Esophagus (tissue), 2 donors: ENCODE measurements at regions not wholly inside any gene's neighbourhood (a gene's known extent, or its start where the extent isn't known, plus 50 kb on each side); places are given as distances from the start of the nearest gene placed in this dataset.
A peak's percentile ranks its signal among the peaks of the same experiment; 100 is the strongest.

ENCODE experiments used
- H3K27ac ChIP-seq, 2 donors: one replicate each; pipeline ENCODE4 v1.5.1; 2013; ENCODE audit warnings: low read depth in 2 of 2, mild to moderate bottlenecking in 2 of 2, inconsistent platforms in 1 of 2, low read length in 1 of 2, moderate library complexity in 1 of 2
- H3K27me3 ChIP-seq, 2 donors: one replicate each; pipeline ENCODE4 v1.6.1; 2013; ENCODE audit warnings: low read length in 2 of 2, control low read depth in 1 of 2, mild to moderate bottlenecking in 1 of 2; ENCODE audit not compliant: insufficient read depth in 2 of 2, control insufficient read depth in 1 of 2
- H3K36me3 ChIP-seq, 2 donors: one replicate each; pipeline ENCODE4 v1.6.1; 2013; ENCODE audit warnings: low read length in 1 of 2; ENCODE audit not compliant: control insufficient read depth in 2 of 2, insufficient read depth in 2 of 2
- H3K4me1 ChIP-seq, 2 donors: one replicate each; pipeline ENCODE4 v1.6.1; 2013; ENCODE audit warnings: low read length in 1 of 2; ENCODE audit not compliant: control insufficient read depth in 2 of 2, insufficient read depth in 2 of 2
- H3K4me3 ChIP-seq, 2 donors: one replicate each; pipeline ENCODE4 v1.5.1; 2013; ENCODE audit warnings: low read length in 2 of 2, mild to moderate bottlenecking in 2 of 2, low read depth in 1 of 2, moderate library complexity in 1 of 2
- H3K9me3 ChIP-seq, 2 donors: one replicate each; pipeline ENCODE4 v1.6.1; 2013; ENCODE audit warnings: mild to moderate bottlenecking in 2 of 2, low read depth in 1 of 2, low read length in 1 of 2, moderate library complexity in 1 of 2; ENCODE audit not compliant: control insufficient read depth in 2 of 2, insufficient read depth in 1 of 2
- WGBS, 2 donors: extraction: QIAGEN DNeasy Blood & Tissue Kit; methylation state at CpG; one replicate each; pipeline ENCODE4 v1.1.7; 2013; 5-methylcytosine and 5-hydroxymethylcytosine counted together
- donor health status: healthy with polysubstance abuse.
- donor health status: Bipolar disorder and iron deficiency.

- Histone ChIP-seq H3K36me3 (no peaks in the 10 kb centered on the region), H3K27me3 (no peaks in the 10 kb centered on the region), H3K9me3 (no peaks in the 10 kb centered on the region), H3K27ac (no peak overlapping the region), H3K4me1 (no peaks in the 10 kb centered on the region), H3K4me3 (no peak overlapping the region)
- WGBS, 2 donors: 78 to 87% methylated on average over 2 of the region's 2 CpGs
These were observed 1257.4 kb upstream of the ZEB2 start for GRCh38 chr2:145777297-145777696.

DNA sequence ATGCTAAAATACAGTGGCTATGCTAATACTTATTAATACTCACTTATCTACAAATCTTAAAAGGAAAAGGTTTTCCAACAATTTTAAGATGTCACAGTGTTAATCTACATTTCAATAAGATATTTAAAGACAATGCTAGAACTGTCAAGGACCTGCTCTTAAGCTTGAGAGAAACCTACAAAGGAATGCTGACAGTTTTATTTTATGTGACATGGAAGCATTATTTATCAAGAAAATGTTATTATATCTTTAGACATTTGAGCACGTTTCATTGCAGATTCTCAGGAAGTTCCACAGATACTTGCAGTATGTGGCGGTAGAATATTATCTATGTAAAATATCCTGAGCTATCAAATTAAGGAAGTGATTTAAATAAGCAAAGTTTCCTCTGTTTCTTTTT, 1255.7 kb upstream of the ZEB2 start:
- no peaks in the 10 kb centered on the region for H3K4me1 ChIP-seq
- H3K36me3 ChIP-seq: no peaks in the 10 kb centered on the region
- no peaks in the 10 kb centered on the region for H3K27me3 ChIP-seq
- H3K4me3 ChIP-seq: no peak overlapping the region
- 62 to 71% methylated on average over 2 of the region's 2 CpGs for WGBS, 2 donors
- no peak overlapping the region for H3K27ac ChIP-seq
- H3K9me3 ChIP-seq: no peaks in the 10 kb centered on the region

- H3K36me3 ChIP-seq: no peaks in the 10 kb centered on the region
- no peaks in the 10 kb centered on the region for H3K27me3 ChIP-seq
- H3K4me3 ChIP-seq: no peak overlapping the region
- H3K4me1 ChIP-seq: no peaks in the 10 kb centered on the region
- no peak overlapping the region for H3K27ac ChIP-seq
- H3K9me3 ChIP-seq: no peaks in the 10 kb centered on the region
These were observed 1251.6 kb upstream of the ZEB2 start for GRCh38 chr2:145771525-145771924.

DNA sequence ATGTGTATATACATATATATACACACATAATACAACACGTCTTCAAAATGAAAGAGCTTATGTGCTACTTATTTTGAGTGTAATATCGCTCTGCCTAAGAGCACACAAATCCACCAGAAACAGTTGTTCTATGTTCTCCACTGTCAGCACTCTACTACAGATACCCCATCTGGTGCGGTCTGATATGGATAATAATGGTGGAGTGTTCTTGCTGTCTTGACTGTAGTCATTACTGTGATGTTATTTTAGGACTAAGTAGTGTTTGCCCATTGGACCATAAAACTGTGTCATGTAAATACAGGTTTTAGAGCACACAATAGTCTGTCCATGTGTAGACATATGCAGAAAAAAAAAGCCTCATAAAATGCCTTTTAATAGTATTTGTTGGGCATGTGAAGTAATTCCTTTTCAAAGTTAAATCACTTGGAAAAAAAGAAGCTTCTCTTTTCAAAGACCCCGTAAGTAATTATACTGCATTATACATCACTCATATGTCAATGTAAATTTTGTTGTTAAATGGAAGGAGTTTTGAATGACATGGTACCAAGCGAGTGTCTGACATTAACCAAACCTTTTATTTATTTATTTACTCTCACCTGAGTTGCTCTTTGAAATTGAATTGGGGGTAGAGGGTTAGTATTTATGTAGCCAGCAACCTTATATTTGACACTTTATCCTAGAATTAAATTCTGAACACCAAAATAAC, 1249.2 kb upstream of the ZEB2 start:
- Histone ChIP-seq H3K27me3 (no peaks in the 10 kb centered on the region), H3K4me1 (no peaks in the 10 kb centered on the region), H3K9me3 (no peaks in the 10 kb centered on the region), H3K36me3 (no peaks in the 10 kb centered on the region), H3K27ac (no peak overlapping the region), H3K4me3 (no peak overlapping the region)
- 84% methylated on average over 5 of the region's 5 CpGs for whole genome bisulfite sequencing, 2 donors

GRCh38 chr2:145765874-145766273, 1246.0 kb upstream of the ZEB2 start:
- H3K4me1 ChIP-seq: no peaks in the 10 kb centered on the region
- no peaks in the 10 kb centered on the region for H3K36me3 ChIP-seq
- H3K27ac ChIP-seq: no peak overlapping the region
- 88 to 96% methylated on average over 1 of the region's 1 CpG for WGBS, 2 donors
- H3K27me3 ChIP-seq: no peaks in the 10 kb centered on the region
- no peak overlapping the region for H3K4me3 ChIP-seq
- H3K9me3 ChIP-seq: no peaks in the 10 kb centered on the region

- no peaks in the 10 kb centered on the region for H3K9me3 ChIP-seq
- no peak overlapping the region for H3K27ac ChIP-seq
- 72% methylated on average over 6 of the region's 6 CpGs for WGBS, 2 donors
- no peak overlapping the region for H3K4me3 ChIP-seq
- no peaks in the 10 kb centered on the region for H3K36me3 ChIP-seq
- no peaks in the 10 kb centered on the region for H3K4me1 ChIP-seq
- H3K27me3 ChIP-seq: no peaks in the 10 kb centered on the region
These were observed 1244.7 kb upstream of the ZEB2 start for GRCh38 chr2:145764631-145765030.

DNA sequence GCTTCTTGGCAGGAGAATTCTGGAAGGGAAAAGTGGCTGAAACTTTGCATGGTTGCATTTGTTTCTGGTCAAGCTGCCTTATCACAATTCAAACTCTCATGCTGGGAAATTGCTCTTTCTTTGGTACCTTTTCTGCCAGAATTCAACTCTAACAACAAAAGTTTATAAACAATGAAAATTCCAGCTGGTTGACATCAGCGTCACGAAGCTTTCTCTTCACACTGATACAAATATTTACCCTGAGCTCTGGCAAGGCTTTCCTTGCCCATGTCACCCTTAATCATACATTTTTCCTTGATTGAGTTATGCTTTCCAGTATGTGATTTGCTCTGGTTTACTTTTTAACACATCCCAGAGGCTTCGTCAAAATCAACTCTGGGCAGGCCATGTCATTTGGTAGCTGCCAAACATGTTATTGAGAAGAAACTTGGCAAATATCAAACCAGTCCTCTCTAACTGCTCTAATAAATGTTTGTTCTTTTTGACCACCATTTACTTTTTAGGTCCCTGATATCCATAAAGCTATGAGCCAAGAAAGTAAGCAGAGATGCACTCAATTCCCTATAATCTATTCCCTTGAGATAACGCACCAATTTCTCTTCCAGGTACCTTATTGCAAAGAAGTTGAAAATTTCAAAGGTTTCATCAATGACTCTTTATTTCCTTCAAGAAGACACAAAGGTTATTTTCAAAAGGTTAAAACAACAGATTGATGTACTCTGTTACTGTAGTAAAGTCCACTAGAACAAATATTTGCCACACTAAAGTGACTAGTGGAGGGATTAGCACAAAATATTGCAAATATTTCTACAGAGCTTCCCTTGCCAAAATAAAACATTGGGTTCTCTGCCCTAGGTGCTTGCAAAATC, 1241.1 kb upstream of the ZEB2 start:
- no peaks in the 10 kb centered on the region for H3K36me3 ChIP-seq
- no peak overlapping the region for H3K27ac ChIP-seq
- no peaks in the 10 kb centered on the region for H3K27me3 ChIP-seq
- H3K4me3 ChIP-seq: no peak overlapping the region
- no peaks in the 10 kb centered on the region for H3K4me1 ChIP-seq
- WGBS, 2 donors: 43 to 47% methylated on average over 4 of the region's 4 CpGs
- H3K9me3 ChIP-seq: no peaks in the 10 kb centered on the region

GRCh38 chr2:145759228-145759915, 1239.5 kb upstream of the ZEB2 start:
- Histone ChIP-seq H3K4me3 (no peak overlapping the region), H3K27ac (no peak overlapping the region), H3K36me3 (no peaks in the 10 kb centered on the region), H3K27me3 (no peaks in the 10 kb centered on the region), H3K9me3 (no peaks in the 10 kb centered on the region), H3K4me1 (no peaks in the 10 kb centered on the region)
- WGBS, 2 donors: 74 to 88% methylated on average over 3 of the region's 3 CpGs

DNA sequence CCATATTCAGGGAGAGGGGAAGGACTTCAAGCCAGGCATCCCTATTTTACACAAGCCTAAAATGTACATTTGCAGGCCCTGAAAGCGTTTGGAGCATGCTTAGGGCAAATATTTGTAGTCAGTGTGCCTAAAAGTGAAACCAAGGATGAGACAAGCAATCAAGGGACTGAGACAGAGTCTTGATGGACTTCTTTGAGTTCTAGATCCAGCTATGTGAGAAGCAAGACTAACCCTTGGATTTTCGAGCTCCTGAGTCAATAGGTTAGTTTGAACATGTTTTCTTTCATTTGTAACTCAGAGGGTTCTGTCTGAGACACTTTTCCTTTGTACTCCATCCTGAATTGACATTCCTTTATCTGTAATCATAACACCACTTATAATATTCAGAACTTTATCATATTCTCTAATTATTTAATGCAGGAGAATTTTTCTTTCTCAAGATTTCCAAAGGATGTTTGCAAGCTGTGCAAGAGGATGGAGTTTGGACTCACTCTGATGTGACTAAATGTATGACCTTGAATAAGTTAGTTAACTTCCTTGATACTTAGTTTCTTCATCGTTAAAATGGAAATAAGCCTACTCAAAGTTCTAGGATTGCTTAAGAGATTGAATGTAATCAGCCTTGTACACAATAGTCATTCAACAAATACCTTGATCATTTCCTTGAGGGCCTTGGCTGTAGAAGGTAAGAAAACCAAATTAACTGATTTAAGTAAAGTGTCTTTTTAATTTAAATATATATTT, 1237.8 kb upstream of the ZEB2 start:
- Histone ChIP-seq H3K27me3 (no peaks in the 10 kb centered on the region), H3K4me3 (no peak overlapping the region), H3K4me1 (peaks cover 0 to 4% of the 10 kb centered on the region in 2 donors), H3K36me3 (no peaks in the 10 kb centered on the region), H3K27ac (peak overlapping the region in 1 of 2 donors; percentile 13), H3K9me3 (no peaks in the 10 kb centered on the region)
- 40 to 45% methylated on average over 3 of the region's 3 CpGs for WGBS, 2 donors
